ENCODE measurements at regions not wholly inside any gene's neighbourhood (a gene's known extent, or its start where the extent isn't known, plus 50 kb on each side); places are given as distances from the start of the nearest gene placed in this dataset.
"Not testable (repeated sequence)": the region's sequence is repeated elsewhere in the genome, so short reads cannot be mapped to it uniquely, and the experiment has no call there.

GRCh38 chr1:104172243-104172681, 422.6 kb downstream of the AMY1C start:
- no peak overlapping the region for H3K27ac ChIP-seq (ENCODE audit: low read length)
- H3K9me3 ChIP-seq (ENCODE audit: control insufficient read depth in 1 of 2, low read length in 2 of 2) = no peaks in the 10 kb centered on the region
- H3K27me3 ChIP-seq (ENCODE audit: low read depth, low read length) = no peaks in the 10 kb centered on the region
- no peak overlapping the region for H3K4me3 ChIP-seq (ENCODE audit: low read depth in 1 of 2, low read length in 2 of 2)
- no peaks in the 10 kb centered on the region for H3K4me1 ChIP-seq (ENCODE audit: control insufficient read depth in 1 of 2, insufficient read depth in 2 of 2, low read length in 2 of 2)
- no peaks in the 10 kb centered on the region for H3K36me3 ChIP-seq (ENCODE audit: control insufficient read depth in 1 of 2, insufficient read depth in 2 of 2, low read length in 2 of 2)

GRCh38 chr1:104182251-104182650, 432.6 kb downstream of the AMY1C start:
- H3K27ac ChIP-seq (ENCODE audit: low read length) = no peak overlapping the region
- no peaks in the 10 kb centered on the region for H3K4me1 ChIP-seq (ENCODE audit: control insufficient read depth in 1 of 2, insufficient read depth in 2 of 2, low read length in 2 of 2)
- H3K4me3 ChIP-seq (ENCODE audit: low read depth in 1 of 2, low read length in 2 of 2) = no peak overlapping the region
- H3K9me3 ChIP-seq (ENCODE audit: control insufficient read depth in 1 of 2, low read length in 2 of 2) = no peaks in the 10 kb centered on the region
- H3K27me3 ChIP-seq (ENCODE audit: low read depth, low read length) = no peaks in the 10 kb centered on the region
- no peaks in the 10 kb centered on the region for H3K36me3 ChIP-seq (ENCODE audit: control insufficient read depth in 1 of 2, insufficient read depth in 2 of 2, low read length in 2 of 2)

GRCh38 chr1:104189207-104189606, 439.5 kb downstream of the AMY1C start:
- Histone ChIP-seq H3K4me1 (ENCODE audit: control insufficient read depth in 1 of 2, insufficient read depth in 2 of 2, low read length in 2 of 2) (no peaks in the 10 kb centered on the region), H3K27ac (ENCODE audit: low read length) (no peak overlapping the region), H3K4me3 (ENCODE audit: low read depth in 1 of 2, low read length in 2 of 2) (no peak overlapping the region), H3K27me3 (ENCODE audit: low read depth, low read length) (no peaks in the 10 kb centered on the region), H3K9me3 (ENCODE audit: control insufficient read depth in 1 of 2, low read length in 2 of 2) (no peaks in the 10 kb centered on the region), H3K36me3 (ENCODE audit: control insufficient read depth in 1 of 2, insufficient read depth in 2 of 2, low read length in 2 of 2) (no peaks in the 10 kb centered on the region)

GRCh38 chr1:104190821-104191220, 441.1 kb downstream of the AMY1C start:
- Histone ChIP-seq H3K27me3 (ENCODE audit: low read depth, low read length) (no peaks in the 10 kb centered on the region), H3K4me3 (ENCODE audit: low read depth in 1 of 2, low read length in 2 of 2) (no peak overlapping the region), H3K27ac (ENCODE audit: low read length) (no peak overlapping the region), H3K9me3 (ENCODE audit: control insufficient read depth in 1 of 2, low read length in 2 of 2) (no peaks in the 10 kb centered on the region), H3K36me3 (ENCODE audit: control insufficient read depth in 1 of 2, insufficient read depth in 2 of 2, low read length in 2 of 2) (no peaks in the 10 kb centered on the region), H3K4me1 (ENCODE audit: control insufficient read depth in 1 of 2, insufficient read depth in 2 of 2, low read length in 2 of 2) (no peaks in the 10 kb centered on the region)

- Histone ChIP-seq H3K4me3 (ENCODE audit: low read depth in 1 of 2, low read length in 2 of 2) (no peak overlapping the region), H3K27me3 (ENCODE audit: low read depth, low read length) (no peaks in the 10 kb centered on the region), H3K9me3 (ENCODE audit: control insufficient read depth in 1 of 2, low read length in 2 of 2) (no peaks in the 10 kb centered on the region), H3K27ac (ENCODE audit: low read length) (no peak overlapping the region), H3K36me3 (ENCODE audit: control insufficient read depth in 1 of 2, insufficient read depth in 2 of 2, low read length in 2 of 2) (no peaks in the 10 kb centered on the region), H3K4me1 (ENCODE audit: control insufficient read depth in 1 of 2, insufficient read depth in 2 of 2, low read length in 2 of 2) (no peaks in the 10 kb centered on the region)
Observed at GRCh38 chr1:104195395-104195794, 445.7 kb downstream of the AMY1C start.

- H3K9me3 ChIP-seq (ENCODE audit: control insufficient read depth in 1 of 2, low read length in 2 of 2) = peaks cover 0 to 3% of the 10 kb centered on the region in 2 donors
- H3K36me3 ChIP-seq (ENCODE audit: control insufficient read depth in 1 of 2, insufficient read depth in 2 of 2, low read length in 2 of 2) = no peaks in the 10 kb centered on the region
- H3K4me1 ChIP-seq (ENCODE audit: control insufficient read depth in 1 of 2, insufficient read depth in 2 of 2, low read length in 2 of 2) = no peaks in the 10 kb centered on the region
- no peak overlapping the region for H3K27ac ChIP-seq (ENCODE audit: low read length)
- H3K27me3 ChIP-seq (ENCODE audit: low read depth, low read length) = no peaks in the 10 kb centered on the region
- no peak overlapping the region for H3K4me3 ChIP-seq (ENCODE audit: low read depth in 1 of 2, low read length in 2 of 2)
Observed at GRCh38 chr1:104196136-104196535, 446.4 kb downstream of the AMY1C start.

- no peaks in the 10 kb centered on the region for H3K4me1 ChIP-seq (ENCODE audit: control insufficient read depth in 1 of 2, insufficient read depth in 2 of 2, low read length in 2 of 2)
- H3K9me3 ChIP-seq (ENCODE audit: control insufficient read depth in 1 of 2, low read length in 2 of 2) = peaks cover 0 to 3% of the 10 kb centered on the region in 2 donors
- no peaks in the 10 kb centered on the region for H3K36me3 ChIP-seq (ENCODE audit: control insufficient read depth in 1 of 2, insufficient read depth in 2 of 2, low read length in 2 of 2)
- no peak overlapping the region for H3K27ac ChIP-seq (ENCODE audit: low read length)
- H3K4me3 ChIP-seq (ENCODE audit: low read depth in 1 of 2, low read length in 2 of 2) = no peak overlapping the region
- no peaks in the 10 kb centered on the region for H3K27me3 ChIP-seq (ENCODE audit: low read depth, low read length)
Observed at GRCh38 chr1:104197516-104197915, 447.8 kb downstream of the AMY1C start.

GRCh38 chr1:104212239-104212638, 462.5 kb downstream of the AMY1C start:
- no peaks in the 10 kb centered on the region for H3K36me3 ChIP-seq (ENCODE audit: control insufficient read depth in 1 of 2, insufficient read depth in 2 of 2, low read length in 2 of 2)
- no peak overlapping the region for H3K27ac ChIP-seq (ENCODE audit: low read length)
- no peak overlapping the region for H3K4me3 ChIP-seq (ENCODE audit: low read depth in 1 of 2, low read length in 2 of 2)
- H3K27me3 ChIP-seq (ENCODE audit: low read depth, low read length) = no peaks in the 10 kb centered on the region
- H3K9me3 ChIP-seq (ENCODE audit: control insufficient read depth in 1 of 2, low read length in 2 of 2) = peaks cover 0 to 3% of the 10 kb centered on the region in 2 donors
- no peaks in the 10 kb centered on the region for H3K4me1 ChIP-seq (ENCODE audit: control insufficient read depth in 1 of 2, insufficient read depth in 2 of 2, low read length in 2 of 2)

- not testable (repeated sequence) for H3K9me3 ChIP-seq (ENCODE audit: control insufficient read depth in 1 of 2, low read length in 2 of 2); H3K4me3 ChIP-seq (ENCODE audit: low read depth in 1 of 2, low read length in 2 of 2); H3K27ac ChIP-seq (ENCODE audit: low read length); H3K36me3 ChIP-seq (ENCODE audit: control insufficient read depth in 1 of 2, insufficient read depth in 2 of 2, low read length in 2 of 2); H3K4me1 ChIP-seq (ENCODE audit: control insufficient read depth in 1 of 2, insufficient read depth in 2 of 2, low read length in 2 of 2); H3K27me3 ChIP-seq (ENCODE audit: low read depth, low read length)
Observed at GRCh38 chr1:104217395-104217986, 467.8 kb downstream of the AMY1C start.

- Histone ChIP-seq H3K9me3 (ENCODE audit: control insufficient read depth in 1 of 2, low read length in 2 of 2) (no peaks in the 10 kb centered on the region), H3K27me3 (ENCODE audit: low read depth, low read length) (no peaks in the 10 kb centered on the region), H3K4me3 (ENCODE audit: low read depth in 1 of 2, low read length in 2 of 2) (no peak overlapping the region), H3K27ac (ENCODE audit: low read length) (no peak overlapping the region), H3K4me1 (ENCODE audit: control insufficient read depth in 1 of 2, insufficient read depth in 2 of 2, low read length in 2 of 2) (no peaks in the 10 kb centered on the region), H3K36me3 (ENCODE audit: control insufficient read depth in 1 of 2, insufficient read depth in 2 of 2, low read length in 2 of 2) (no peaks in the 10 kb centered on the region)
Observed at GRCh38 chr1:104229860-104230259, 480.2 kb downstream of the AMY1C start.

- no peaks in the 10 kb centered on the region for H3K36me3 ChIP-seq (ENCODE audit: control insufficient read depth in 1 of 2, insufficient read depth in 2 of 2, low read length in 2 of 2)
- no peaks in the 10 kb centered on the region for H3K27me3 ChIP-seq (ENCODE audit: low read depth, low read length)
- H3K4me3 ChIP-seq (ENCODE audit: low read depth in 1 of 2, low read length in 2 of 2) = no peak overlapping the region
- H3K27ac ChIP-seq (ENCODE audit: low read length) = no peak overlapping the region
- H3K4me1 ChIP-seq (ENCODE audit: control insufficient read depth in 1 of 2, insufficient read depth in 2 of 2, low read length in 2 of 2) = no peaks in the 10 kb centered on the region
- H3K9me3 ChIP-seq (ENCODE audit: control insufficient read depth in 1 of 2, low read length in 2 of 2) = no peaks in the 10 kb centered on the region
Observed at GRCh38 chr1:104231676-104232075, 482.0 kb downstream of the AMY1C start.

- Histone ChIP-seq H3K27ac (ENCODE audit: low read length) (no peak overlapping the region), H3K4me3 (ENCODE audit: low read depth in 1 of 2, low read length in 2 of 2) (no peak overlapping the region), H3K4me1 (ENCODE audit: control insufficient read depth in 1 of 2, insufficient read depth in 2 of 2, low read length in 2 of 2) (no peaks in the 10 kb centered on the region), H3K27me3 (ENCODE audit: low read depth, low read length) (no peaks in the 10 kb centered on the region), H3K9me3 (ENCODE audit: control insufficient read depth in 1 of 2, low read length in 2 of 2) (peaks cover 0 to 4% of the 10 kb centered on the region in 2 donors), H3K36me3 (ENCODE audit: control insufficient read depth in 1 of 2, insufficient read depth in 2 of 2, low read length in 2 of 2) (no peaks in the 10 kb centered on the region)
Observed at GRCh38 chr1:104235141-104235540, 485.4 kb downstream of the AMY1C start.
